ENCODE measurements at regions not wholly inside any gene's neighbourhood (a gene's known extent, or its start where the extent isn't known, plus 50 kb on each side); places are given as distances from the start of the nearest gene placed in this dataset.

DNA sequence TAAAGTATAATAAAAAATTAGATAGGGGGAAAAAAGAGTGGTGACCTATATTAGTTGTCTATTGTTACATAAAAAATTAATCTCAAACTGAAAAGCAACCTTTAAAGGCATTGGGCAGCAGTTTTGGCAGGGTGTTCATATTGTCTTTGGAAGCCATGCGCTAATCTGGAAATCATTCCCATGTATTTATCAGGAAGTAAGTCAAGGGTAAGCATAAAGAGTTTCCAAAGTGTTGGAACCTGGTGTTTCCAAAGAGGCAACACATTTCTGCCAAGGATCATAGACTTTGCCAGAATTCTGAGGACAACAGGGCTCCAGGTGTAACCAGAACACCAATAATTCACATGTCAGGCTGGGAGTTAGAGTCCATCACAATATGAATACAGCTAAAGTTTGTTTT is 55.7 kb upstream of the EGFR start:
- no peak overlapping the region for H3K4me3 ChIP-seq
- no peak for DNase-seq
- 83 to 100% (median 93%) methylated on average over 1 of the region's 1 CpG for WGBS, 5 donors
- intact Hi-C loops (cut with DNase I; ENCODE audit: low total_unique reads), result no loop called here
- no peaks in the 10 kb centered on the region for H3K36me3 ChIP-seq
- H3K9me3 ChIP-seq, result peaks cover 0 to 8% (median 0%) of the 10 kb centered on the region in 8 donors
- no peak overlapping the region for H3K27ac ChIP-seq
- TF ChIP-seq POLR2A (IDR thresholded peaks at IDR 0.05) (no peak), POLR2AphosphoS5 (IDR thresholded peaks at IDR 0.05) (no peak)
- TF ChIP-seq, protein P1, sequence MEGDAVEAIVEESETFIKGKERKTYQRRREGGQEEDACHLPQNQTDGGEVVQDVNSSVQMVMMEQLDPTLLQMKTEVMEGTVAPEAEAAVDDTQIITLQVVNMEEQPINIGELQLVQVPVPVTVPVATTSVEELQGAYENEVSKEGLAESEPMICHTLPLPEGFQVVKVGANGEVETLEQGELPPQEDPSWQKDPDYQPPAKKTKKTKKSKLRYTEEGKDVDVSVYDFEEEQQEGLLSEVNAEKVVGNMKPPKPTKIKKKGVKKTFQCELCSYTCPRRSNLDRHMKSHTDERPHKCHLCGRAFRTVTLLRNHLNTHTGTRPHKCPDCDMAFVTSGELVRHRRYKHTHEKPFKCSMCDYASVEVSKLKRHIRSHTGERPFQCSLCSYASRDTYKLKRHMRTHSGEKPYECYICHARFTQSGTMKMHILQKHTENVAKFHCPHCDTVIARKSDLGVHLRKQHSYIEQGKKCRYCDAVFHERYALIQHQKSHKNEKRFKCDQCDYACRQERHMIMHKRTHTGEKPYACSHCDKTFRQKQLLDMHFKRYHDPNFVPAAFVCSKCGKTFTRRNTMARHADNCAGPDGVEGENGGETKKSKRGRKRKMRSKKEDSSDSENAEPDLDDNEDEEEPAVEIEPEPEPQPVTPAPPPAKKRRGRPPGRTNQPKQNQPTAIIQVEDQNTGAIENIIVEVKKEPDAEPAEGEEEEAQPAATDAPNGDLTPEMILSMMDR (IDR thresholded peaks at IDR 0.05 in 8 of 11, conservative IDR thresholded peaks at IDR 0.05 in 3 of 11), result no peak
- peaks cover 0 to 5% (median 0%) of the 10 kb centered on the region in 7 donors for H3K27me3 ChIP-seq (replicated peaks in 1 of 7)
- H3K4me1 ChIP-seq, result no peaks in the 10 kb centered on the region

DNA sequence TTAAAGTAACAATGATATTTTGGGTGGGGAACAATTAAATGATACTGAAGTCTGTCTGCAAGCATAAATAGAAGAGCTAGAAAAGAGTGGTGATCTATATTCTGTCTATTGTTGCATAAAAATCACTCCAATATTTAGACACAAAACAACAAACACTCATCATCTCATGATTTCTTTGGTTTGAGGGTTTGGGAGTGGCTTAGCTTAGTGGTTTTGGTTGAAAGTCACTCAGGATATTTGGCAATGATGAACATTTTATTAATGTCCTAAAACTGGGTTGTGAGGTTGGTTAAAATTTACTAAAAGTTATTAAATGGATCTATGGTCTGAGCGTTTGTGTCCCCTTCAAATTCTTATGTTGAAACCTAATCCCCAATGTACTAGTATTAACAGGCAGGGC is 54.7 kb upstream of the EGFR start:
- no peak overlapping the region for H3K27ac ChIP-seq
- no peaks in the 10 kb centered on the region for H3K27me3 ChIP-seq (replicated peaks in 1 of 7)
- no peaks in the 10 kb centered on the region for H3K36me3 ChIP-seq
- no peaks in the 10 kb centered on the region for H3K4me1 ChIP-seq
- peaks cover 0 to 8% (median 0%) of the 10 kb centered on the region in 8 donors for H3K9me3 ChIP-seq
- intact Hi-C loops (cut with DNase I; ENCODE audit: low total_unique reads), result no loop called here
- DNase-seq, result no peak
- TF ChIP-seq POLR2AphosphoS5 (IDR thresholded peaks at IDR 0.05), result no peak
- TF ChIP-seq, protein P1 (IDR thresholded peaks at IDR 0.05 in 8 of 11, conservative IDR thresholded peaks at IDR 0.05 in 3 of 11), result no peak
- TF ChIP-seq POLR2A (IDR thresholded peaks at IDR 0.05), result no peak
- no peak overlapping the region for H3K4me3 ChIP-seq
- WGBS, 5 donors, result 86 to 95% (median 86%) methylated on average over 1 of the region's 1 CpG

DNA sequence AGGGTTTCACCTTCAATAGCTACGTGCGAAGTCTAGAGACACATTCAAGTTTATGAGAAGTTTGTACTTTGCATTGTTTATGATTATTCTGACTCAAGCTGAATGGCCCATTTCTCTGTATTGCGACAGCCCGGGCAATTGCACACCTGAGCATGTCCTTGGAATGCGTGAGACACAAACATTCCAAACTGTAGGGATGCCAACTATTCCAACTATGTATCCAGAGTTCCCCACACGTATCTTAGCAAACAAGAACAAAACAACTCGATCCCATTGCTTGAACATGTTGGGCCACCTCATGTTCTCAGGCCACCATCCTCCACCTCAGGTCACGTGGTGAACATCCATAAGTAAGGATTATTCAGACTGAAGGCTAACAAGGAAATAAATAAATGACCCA is 51.4 kb upstream of the EGFR start:
- no peak overlapping the region for H3K4me3 ChIP-seq
- intact Hi-C loops (cut with DNase I; ENCODE audit: low total_unique reads), result no loop called here
- 79 to 87% (median 80%) methylated on average over 8 of the region's 8 CpGs for whole genome bisulfite sequencing, 5 donors
- H3K27me3 ChIP-seq (replicated peaks in 1 of 7), result no peaks in the 10 kb centered on the region
- no peaks in the 10 kb centered on the region for H3K4me1 ChIP-seq
- H3K36me3 ChIP-seq, result no peaks in the 10 kb centered on the region
- TF ChIP-seq, protein P1 (IDR thresholded peaks at IDR 0.05 in 8 of 11, conservative IDR thresholded peaks at IDR 0.05 in 3 of 11), result no peak
- TF ChIP-seq POLR2AphosphoS5 (IDR thresholded peaks at IDR 0.05), result no peak
- TF ChIP-seq POLR2A (IDR thresholded peaks at IDR 0.05), result no peak
- peaks cover 0 to 15% (median 5%) of the 10 kb centered on the region in 8 donors for H3K9me3 ChIP-seq
- no peak for DNase-seq
- no peak overlapping the region for H3K27ac ChIP-seq

DNA sequence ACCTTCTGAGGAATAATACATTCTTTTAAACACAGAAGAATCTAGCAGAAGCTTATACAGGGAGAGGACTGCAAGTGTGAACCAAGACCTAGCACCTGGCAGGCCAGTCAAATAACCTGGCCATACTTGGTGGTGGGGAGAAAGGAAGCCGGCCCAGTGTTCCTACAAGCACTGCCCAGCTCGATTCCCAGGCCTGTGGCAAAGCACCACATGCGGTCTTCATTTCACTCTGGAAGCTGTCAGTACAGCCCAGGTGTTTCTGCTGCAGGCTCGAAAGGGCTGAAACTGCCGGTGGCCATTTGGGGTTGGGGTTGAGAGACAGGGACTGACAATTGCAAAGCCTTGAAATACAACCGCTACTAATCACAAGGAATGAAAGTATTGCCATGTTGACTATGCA is 50.8 kb upstream of the EGFR start:
- Histone ChIP-seq H3K36me3 (no peaks in the 10 kb centered on the region), H3K4me3 (no peak overlapping the region), H3K4me1 (no peaks in the 10 kb centered on the region), H3K27ac (no peak overlapping the region), H3K27me3 (replicated peaks in 1 of 7) (no peaks in the 10 kb centered on the region), H3K9me3 (peaks cover 0 to 22% (median 11%) of the 10 kb centered on the region in 8 donors)
- TF ChIP-seq POLR2A (IDR thresholded peaks at IDR 0.05), result no peak
- TF ChIP-seq POLR2AphosphoS5 (IDR thresholded peaks at IDR 0.05), result no peak
- TF ChIP-seq, protein P1 (IDR thresholded peaks at IDR 0.05 in 8 of 11, conservative IDR thresholded peaks at IDR 0.05 in 3 of 11), result no peak
- WGBS, 5 donors, result 75 to 93% (median 79%) methylated on average over 6 of the region's 6 CpGs
- intact Hi-C loops (cut with DNase I; ENCODE audit: low total_unique reads), result no loop called here
- DNase-seq, result no peak
